ENCODE measurements at regions not wholly inside any gene's neighbourhood (a gene's known extent, or its start where the extent isn't known, plus 50 kb on each side); places are given as distances from the start of the nearest gene placed in this dataset.
"Not testable (repeated sequence)": the region's sequence is repeated elsewhere in the genome, so short reads cannot be mapped to it uniquely, and the experiment has no call there.

DNA sequence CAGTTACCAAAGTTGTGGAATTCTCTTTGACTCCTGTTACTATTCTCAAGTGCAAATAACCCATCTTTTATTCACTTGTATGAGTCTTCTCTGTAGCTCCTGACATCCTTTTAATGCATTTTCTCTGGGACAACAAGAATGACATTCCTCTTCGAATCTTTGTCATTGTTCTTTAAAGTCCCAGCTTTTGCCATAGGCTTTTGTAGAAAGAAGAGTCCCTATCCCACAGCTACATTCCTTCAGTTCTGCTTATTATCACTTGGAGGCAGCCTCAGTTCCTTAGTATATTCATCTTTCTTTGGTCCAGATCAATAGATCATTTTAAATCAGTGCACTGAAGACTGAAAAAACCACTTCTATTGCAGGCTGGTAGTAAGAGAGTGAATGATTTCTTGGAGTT, 560.2 kb downstream of the DACH1 start:
- no peak overlapping the region for H3K27ac ChIP-seq (ENCODE audit: low read depth, low read length)
- H3K4me3 ChIP-seq (ENCODE audit: low read depth in 1 of 2, low read length in 2 of 2): no peak overlapping the region
- no peaks in the 10 kb centered on the region for H3K9me3 ChIP-seq (ENCODE audit: control insufficient read depth in 1 of 2, low read length in 2 of 2)
- no peaks in the 10 kb centered on the region for H3K36me3 ChIP-seq (ENCODE audit: control insufficient read depth in 1 of 2, insufficient read depth in 2 of 2, low read length in 2 of 2)
- H3K9ac ChIP-seq (ENCODE audit: low read depth in 1 of 2, low read length in 2 of 2): no peak overlapping the region
- H3K4me1 ChIP-seq (ENCODE audit: control insufficient read depth in 1 of 2, insufficient read depth in 2 of 2, low read length in 2 of 2): peaks cover 4 to 5% of the 10 kb centered on the region in 2 donors
- no peaks in the 10 kb centered on the region for H3K27me3 ChIP-seq (ENCODE audit: control insufficient read depth in 1 of 2, insufficient read depth in 2 of 2, low read length in 2 of 2)

DNA sequence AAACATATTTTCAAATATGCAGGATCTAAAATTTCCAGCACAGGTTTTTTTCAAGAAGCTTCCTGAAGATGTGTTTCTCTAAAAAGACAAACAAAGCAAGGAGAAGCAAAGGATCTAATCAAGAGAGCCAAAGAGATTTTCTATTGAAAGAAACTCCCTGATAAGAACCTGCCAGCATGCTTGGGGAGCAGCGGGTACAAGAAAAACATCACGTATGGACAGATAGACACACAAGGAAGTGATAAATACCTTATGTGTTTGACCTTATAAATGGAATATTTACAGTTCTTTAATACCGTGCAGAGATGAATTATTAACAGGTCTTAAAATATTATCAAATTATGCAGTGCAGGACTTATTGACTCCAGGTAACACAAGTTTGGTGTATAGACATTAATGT, 562.1 kb downstream of the DACH1 start:
- H3K9me3 ChIP-seq (ENCODE audit: control insufficient read depth in 1 of 2, low read length in 2 of 2): no peaks in the 10 kb centered on the region
- H3K36me3 ChIP-seq (ENCODE audit: control insufficient read depth in 1 of 2, insufficient read depth in 2 of 2, low read length in 2 of 2): no peaks in the 10 kb centered on the region
- H3K9ac ChIP-seq (ENCODE audit: low read depth in 1 of 2, low read length in 2 of 2): no peak overlapping the region
- no peak overlapping the region for H3K4me3 ChIP-seq (ENCODE audit: low read depth in 1 of 2, low read length in 2 of 2)
- no peaks in the 10 kb centered on the region for H3K27me3 ChIP-seq (ENCODE audit: control insufficient read depth in 1 of 2, insufficient read depth in 2 of 2, low read length in 2 of 2)
- peaks cover 4 to 5% of the 10 kb centered on the region in 2 donors for H3K4me1 ChIP-seq (ENCODE audit: control insufficient read depth in 1 of 2, insufficient read depth in 2 of 2, low read length in 2 of 2)
- H3K27ac ChIP-seq (ENCODE audit: low read depth, low read length): no peak overlapping the region

GRCh38 chr13:71303144-71303543, 563.9 kb downstream of the DACH1 start:
- H3K27me3 ChIP-seq (ENCODE audit: control insufficient read depth in 1 of 2, insufficient read depth in 2 of 2, low read length in 2 of 2): no peaks in the 10 kb centered on the region
- no peak overlapping the region for H3K4me3 ChIP-seq (ENCODE audit: low read depth in 1 of 2, low read length in 2 of 2)
- H3K4me1 ChIP-seq (ENCODE audit: control insufficient read depth in 1 of 2, insufficient read depth in 2 of 2, low read length in 2 of 2): peaks cover 4 to 5% of the 10 kb centered on the region in 2 donors
- H3K36me3 ChIP-seq (ENCODE audit: control insufficient read depth in 1 of 2, insufficient read depth in 2 of 2, low read length in 2 of 2): no peaks in the 10 kb centered on the region
- peak overlapping the region in 1 of 2 donors; percentile 1 for H3K9ac ChIP-seq (ENCODE audit: low read depth in 1 of 2, low read length in 2 of 2)
- no peaks in the 10 kb centered on the region for H3K9me3 ChIP-seq (ENCODE audit: control insufficient read depth in 1 of 2, low read length in 2 of 2)
- H3K27ac ChIP-seq (ENCODE audit: low read depth, low read length): no peak overlapping the region

DNA sequence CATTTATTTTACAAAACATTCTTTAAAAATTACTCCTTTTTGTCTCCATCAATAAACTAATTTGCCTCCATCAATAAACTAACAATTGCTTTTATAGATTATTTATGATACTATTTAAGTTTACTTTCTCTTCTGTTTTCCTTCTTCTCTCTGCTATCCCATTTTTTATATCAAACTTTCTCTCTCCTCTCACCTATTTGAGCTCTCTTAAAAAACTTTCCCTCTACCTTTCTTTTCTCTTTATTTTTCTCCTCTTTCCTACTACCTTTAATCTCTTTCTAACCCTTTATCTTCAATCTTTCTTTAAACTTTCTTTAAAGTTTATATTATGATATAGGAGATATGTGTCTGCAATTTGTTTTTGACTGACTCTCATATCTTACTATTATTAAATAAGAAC, 566.4 kb downstream of the DACH1 start:
- Histone ChIP-seq H3K9ac (ENCODE audit: low read depth in 1 of 2, low read length in 2 of 2) (no peak overlapping the region), H3K9me3 (ENCODE audit: control insufficient read depth in 1 of 2, low read length in 2 of 2) (no peaks in the 10 kb centered on the region), H3K27ac (ENCODE audit: low read depth, low read length) (no peak overlapping the region), H3K4me1 (ENCODE audit: control insufficient read depth in 1 of 2, insufficient read depth in 2 of 2, low read length in 2 of 2) (peaks cover 2% of the 10 kb centered on the region in 2 donors), H3K4me3 (ENCODE audit: low read depth in 1 of 2, low read length in 2 of 2) (no peak overlapping the region), H3K36me3 (ENCODE audit: control insufficient read depth in 1 of 2, insufficient read depth in 2 of 2, low read length in 2 of 2) (no peaks in the 10 kb centered on the region), H3K27me3 (ENCODE audit: control insufficient read depth in 1 of 2, insufficient read depth in 2 of 2, low read length in 2 of 2) (no peaks in the 10 kb centered on the region)

DNA sequence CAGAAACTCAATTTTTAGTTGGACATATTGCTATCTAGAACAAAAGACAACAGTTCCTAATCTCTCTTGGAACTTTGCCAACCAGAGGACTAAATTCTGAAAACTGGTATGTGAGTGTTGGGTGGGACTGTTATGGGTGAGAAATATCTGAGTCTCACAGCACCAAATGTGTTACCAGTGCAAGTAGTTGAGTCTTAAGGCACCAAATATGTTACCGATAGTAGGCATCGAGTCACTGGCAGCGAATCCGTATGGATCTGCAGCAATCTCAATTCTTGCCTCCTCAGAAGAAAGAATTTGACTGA, 575.2 kb downstream of the DACH1 start:
- H3K9me3 ChIP-seq (ENCODE audit: control insufficient read depth in 1 of 2, low read length in 2 of 2): peaks cover 0 to 2% of the 10 kb centered on the region in 2 donors
- H3K36me3 ChIP-seq (ENCODE audit: control insufficient read depth in 1 of 2, insufficient read depth in 2 of 2, low read length in 2 of 2): no peaks in the 10 kb centered on the region
- H3K27me3 ChIP-seq (ENCODE audit: control insufficient read depth in 1 of 2, insufficient read depth in 2 of 2, low read length in 2 of 2): no peaks in the 10 kb centered on the region
- H3K27ac ChIP-seq (ENCODE audit: low read depth, low read length): no peak overlapping the region
- peaks cover 0 to 7% of the 10 kb centered on the region in 2 donors for H3K4me1 ChIP-seq (ENCODE audit: control insufficient read depth in 1 of 2, insufficient read depth in 2 of 2, low read length in 2 of 2)
- H3K9ac ChIP-seq (ENCODE audit: low read depth in 1 of 2, low read length in 2 of 2): no peak overlapping the region
- H3K4me3 ChIP-seq (ENCODE audit: low read depth in 1 of 2, low read length in 2 of 2): peak overlapping the region in 1 of 2 donors; percentile 81

DNA sequence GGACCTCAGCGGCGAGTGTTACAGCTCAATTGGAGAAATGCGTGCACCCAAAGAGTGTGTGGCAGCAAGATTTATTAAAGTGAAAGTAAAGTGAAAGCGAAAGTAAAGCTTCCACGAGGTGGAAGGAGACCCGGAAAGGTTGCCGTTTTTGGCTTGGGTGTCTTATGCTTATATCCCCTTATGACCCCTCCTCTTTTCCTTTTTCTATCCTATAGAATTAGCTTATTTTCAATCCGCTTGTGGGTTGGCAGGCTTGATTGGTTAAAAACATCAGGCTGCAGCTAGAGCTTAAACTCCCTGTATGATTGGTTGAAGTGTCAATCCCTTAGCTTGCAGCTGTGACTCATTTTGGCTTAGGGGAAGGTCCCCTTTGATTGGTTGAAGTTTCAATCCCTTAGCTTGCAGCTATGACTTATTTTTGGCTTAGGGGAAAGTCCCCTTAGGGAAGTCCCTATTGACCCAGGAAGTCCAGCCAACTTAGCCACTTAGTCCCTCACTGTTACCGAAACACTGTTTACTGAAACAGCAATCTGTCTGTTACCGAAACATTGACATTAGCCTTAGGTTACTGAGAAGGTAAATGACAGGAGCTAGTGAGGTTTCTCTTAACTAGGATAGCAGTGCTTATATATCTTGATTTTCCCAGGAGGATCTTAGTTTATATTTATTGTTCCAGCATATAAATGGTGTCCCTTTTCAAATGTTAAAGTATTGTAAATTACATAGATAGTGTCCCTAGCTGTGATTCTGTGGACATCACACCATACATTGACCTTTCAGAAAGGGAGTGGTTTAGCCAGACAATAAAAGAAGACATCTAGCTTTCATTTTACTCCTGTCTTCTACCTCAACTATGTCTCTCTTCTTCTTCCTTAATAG, 575.8 kb downstream of the DACH1 start:
- Histone ChIP-seq H3K9me3 (ENCODE audit: control insufficient read depth in 1 of 2, low read length in 2 of 2) (peaks cover 0 to 2% of the 10 kb centered on the region in 2 donors), H3K9ac (ENCODE audit: low read depth in 1 of 2, low read length in 2 of 2) (peak overlapping the region in 1 of 2 donors; percentile 38), H3K4me3 (ENCODE audit: low read depth in 1 of 2, low read length in 2 of 2) (peak overlapping the region; percentile 66 to 81)

DNA sequence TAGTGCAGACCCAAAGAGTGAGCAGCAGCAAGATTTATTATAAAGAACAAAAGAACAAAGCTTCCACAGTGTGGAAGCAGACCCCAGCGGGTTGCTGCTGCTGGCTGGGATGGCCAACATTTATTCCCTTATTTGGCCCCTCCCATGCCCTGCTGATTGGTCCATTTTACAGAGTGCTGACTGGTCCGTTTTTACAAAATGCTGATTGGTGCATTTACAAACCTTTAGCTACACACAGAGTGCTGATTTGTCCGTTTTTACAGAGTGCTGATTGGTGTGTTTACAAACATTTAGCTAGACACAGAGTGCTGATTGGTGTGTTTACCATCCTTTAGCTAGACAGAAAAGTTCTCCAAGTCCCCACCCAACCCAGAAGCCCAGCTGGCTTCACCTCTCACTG, 577.0 kb downstream of the DACH1 start:
- H3K9me3 ChIP-seq (ENCODE audit: control insufficient read depth in 1 of 2, low read length in 2 of 2); H3K4me1 ChIP-seq (ENCODE audit: control insufficient read depth in 1 of 2, insufficient read depth in 2 of 2, low read length in 2 of 2); H3K27me3 ChIP-seq (ENCODE audit: control insufficient read depth in 1 of 2, insufficient read depth in 2 of 2, low read length in 2 of 2); H3K9ac ChIP-seq (ENCODE audit: low read depth in 1 of 2, low read length in 2 of 2); H3K36me3 ChIP-seq (ENCODE audit: control insufficient read depth in 1 of 2, insufficient read depth in 2 of 2, low read length in 2 of 2); H3K27ac ChIP-seq (ENCODE audit: low read depth, low read length): not testable (repeated sequence)
- peak overlapping the region in 1 of 2 donors; percentile 81 for H3K4me3 ChIP-seq (ENCODE audit: low read depth in 1 of 2, low read length in 2 of 2)

More for the DNA sequence above, 575.8 kb downstream of the DACH1 start:
- Histone ChIP-seq H3K27me3 (ENCODE audit: control insufficient read depth in 1 of 2, insufficient read depth in 2 of 2, low read length in 2 of 2) (no peaks in the 10 kb centered on the region), H3K36me3 (ENCODE audit: control insufficient read depth in 1 of 2, insufficient read depth in 2 of 2, low read length in 2 of 2) (no peaks in the 10 kb centered on the region), H3K27ac (ENCODE audit: low read depth, low read length) (peak overlapping the region; percentile 1), H3K4me1 (ENCODE audit: control insufficient read depth in 1 of 2, insufficient read depth in 2 of 2, low read length in 2 of 2) (peaks cover 0 to 7% of the 10 kb centered on the region in 2 donors)

- H3K27ac ChIP-seq (ENCODE audit: low read depth, low read length): no peak overlapping the region
- peaks cover 0 to 2% of the 10 kb centered on the region in 2 donors for H3K9me3 ChIP-seq (ENCODE audit: control insufficient read depth in 1 of 2, low read length in 2 of 2)
- H3K9ac ChIP-seq (ENCODE audit: low read depth in 1 of 2, low read length in 2 of 2): no peak overlapping the region
- H3K36me3 ChIP-seq (ENCODE audit: control insufficient read depth in 1 of 2, insufficient read depth in 2 of 2, low read length in 2 of 2): no peaks in the 10 kb centered on the region
- no peaks in the 10 kb centered on the region for H3K4me1 ChIP-seq (ENCODE audit: control insufficient read depth in 1 of 2, insufficient read depth in 2 of 2, low read length in 2 of 2)
- H3K27me3 ChIP-seq (ENCODE audit: control insufficient read depth in 1 of 2, insufficient read depth in 2 of 2, low read length in 2 of 2): no peaks in the 10 kb centered on the region
- H3K4me3 ChIP-seq (ENCODE audit: low read depth in 1 of 2, low read length in 2 of 2): no peak overlapping the region
Observed at GRCh38 chr13:71285700-71286099, 581.3 kb downstream of the DACH1 start.

GRCh38 chr13:71278512-71278911, 588.5 kb downstream of the DACH1 start:
- Histone ChIP-seq H3K27me3 (ENCODE audit: control insufficient read depth in 1 of 2, insufficient read depth in 2 of 2, low read length in 2 of 2) (no peaks in the 10 kb centered on the region), H3K9me3 (ENCODE audit: control insufficient read depth in 1 of 2, low read length in 2 of 2) (no peaks in the 10 kb centered on the region), H3K27ac (ENCODE audit: low read depth, low read length) (no peak overlapping the region), H3K4me1 (ENCODE audit: control insufficient read depth in 1 of 2, insufficient read depth in 2 of 2, low read length in 2 of 2) (no peaks in the 10 kb centered on the region), H3K36me3 (ENCODE audit: control insufficient read depth in 1 of 2, insufficient read depth in 2 of 2, low read length in 2 of 2) (no peaks in the 10 kb centered on the region), H3K4me3 (ENCODE audit: low read depth in 1 of 2, low read length in 2 of 2) (no peak overlapping the region), H3K9ac (ENCODE audit: low read depth in 1 of 2, low read length in 2 of 2) (no peak overlapping the region)

DNA sequence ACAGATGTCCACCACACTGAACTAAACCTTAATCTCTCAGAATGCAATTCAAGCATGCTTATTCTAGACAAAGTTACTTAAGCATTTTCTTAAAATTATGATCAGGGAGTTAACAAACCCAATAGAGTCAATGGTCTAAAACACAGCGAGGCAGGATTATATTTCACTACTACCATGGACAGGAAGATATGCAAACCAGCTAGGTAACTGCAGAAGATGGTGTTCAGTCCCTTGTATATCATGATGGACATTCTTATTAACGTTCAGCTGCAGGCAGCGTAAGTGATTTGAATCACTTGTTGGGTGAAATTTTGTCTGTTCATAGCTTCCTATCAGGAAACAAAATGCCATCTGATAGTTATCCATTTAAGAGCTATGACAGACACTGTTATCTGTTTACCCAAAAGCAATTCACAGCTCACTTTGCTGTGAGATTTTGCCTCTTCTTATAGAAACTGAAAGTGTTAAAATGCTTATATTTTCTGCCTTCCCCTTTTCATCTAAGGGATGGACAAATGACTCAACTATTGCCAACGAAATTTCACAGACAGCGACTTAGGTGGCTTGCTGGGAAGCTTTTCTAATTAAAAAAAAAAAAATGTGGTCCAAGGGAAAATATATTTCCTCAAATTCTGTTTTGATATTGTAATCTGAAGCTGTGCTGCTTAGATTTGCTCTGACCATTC, 591.9 kb downstream of the DACH1 start:
- Histone ChIP-seq H3K9me3 (ENCODE audit: control insufficient read depth in 1 of 2, low read length in 2 of 2) (no peaks in the 10 kb centered on the region), H3K9ac (ENCODE audit: low read depth in 1 of 2, low read length in 2 of 2) (no peak overlapping the region), H3K27ac (ENCODE audit: low read depth, low read length) (no peak overlapping the region), H3K4me1 (ENCODE audit: control insufficient read depth in 1 of 2, insufficient read depth in 2 of 2, low read length in 2 of 2) (no peaks in the 10 kb centered on the region), H3K27me3 (ENCODE audit: control insufficient read depth in 1 of 2, insufficient read depth in 2 of 2, low read length in 2 of 2) (no peaks in the 10 kb centered on the region), H3K4me3 (ENCODE audit: low read depth in 1 of 2, low read length in 2 of 2) (no peak overlapping the region), H3K36me3 (ENCODE audit: control insufficient read depth in 1 of 2, insufficient read depth in 2 of 2, low read length in 2 of 2) (no peaks in the 10 kb centered on the region)
